Fibroblast of lung (primary cell): ENCODE measurements at regions not wholly inside any gene's neighbourhood (a gene's known extent, or its start where the extent isn't known, plus 50 kb on each side); places are given as distances from the start of the nearest gene placed in this dataset.

ENCODE experiments used
- EZH2 ChIP-seq: IDR thresholded peaks from 2 replicates; pipeline ENCODE4 v1.5.1; 2012; ENCODE audit warnings: low read length, control low read depth, mild to moderate bottlenecking; ENCODE audit errors: missing control alignments
- TF ChIP-seq, protein P1 (sequence below), 2 donors: IDR thresholded peaks in 1 of 2; conservative IDR thresholded peaks in 1 of 2; 1 replicate in 1 of 2; 2 replicates in 1 of 2; pipeline ENCODE4 v1.5.1; 2011 to 2012; ENCODE audit warnings: low read length in 2 of 2, control low read depth in 1 of 2, inconsistent platforms in 1 of 2, low read depth in 1 of 2, mild to moderate bottlenecking in 1 of 2

DNA sequence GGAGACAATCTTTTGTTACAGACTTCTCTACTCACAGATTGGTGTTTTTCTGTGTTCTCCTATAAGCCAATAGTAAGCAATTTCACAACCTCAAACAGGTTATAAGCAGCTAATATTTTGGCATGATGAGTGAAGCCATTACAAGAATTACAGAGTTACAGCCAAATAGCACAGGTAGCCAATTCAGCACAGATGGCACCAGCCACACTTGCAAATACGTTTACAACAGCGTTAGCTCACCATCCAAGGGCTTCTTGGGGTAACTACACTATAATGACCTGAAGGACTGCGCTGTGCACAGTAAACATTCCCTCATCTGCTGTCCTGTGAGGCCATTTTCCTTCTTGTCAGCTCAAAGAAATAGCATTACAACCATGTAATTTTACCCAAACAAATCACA, 428.6 kb downstream of the TCERG1L start:
- TF ChIP-seq, protein P1, sequence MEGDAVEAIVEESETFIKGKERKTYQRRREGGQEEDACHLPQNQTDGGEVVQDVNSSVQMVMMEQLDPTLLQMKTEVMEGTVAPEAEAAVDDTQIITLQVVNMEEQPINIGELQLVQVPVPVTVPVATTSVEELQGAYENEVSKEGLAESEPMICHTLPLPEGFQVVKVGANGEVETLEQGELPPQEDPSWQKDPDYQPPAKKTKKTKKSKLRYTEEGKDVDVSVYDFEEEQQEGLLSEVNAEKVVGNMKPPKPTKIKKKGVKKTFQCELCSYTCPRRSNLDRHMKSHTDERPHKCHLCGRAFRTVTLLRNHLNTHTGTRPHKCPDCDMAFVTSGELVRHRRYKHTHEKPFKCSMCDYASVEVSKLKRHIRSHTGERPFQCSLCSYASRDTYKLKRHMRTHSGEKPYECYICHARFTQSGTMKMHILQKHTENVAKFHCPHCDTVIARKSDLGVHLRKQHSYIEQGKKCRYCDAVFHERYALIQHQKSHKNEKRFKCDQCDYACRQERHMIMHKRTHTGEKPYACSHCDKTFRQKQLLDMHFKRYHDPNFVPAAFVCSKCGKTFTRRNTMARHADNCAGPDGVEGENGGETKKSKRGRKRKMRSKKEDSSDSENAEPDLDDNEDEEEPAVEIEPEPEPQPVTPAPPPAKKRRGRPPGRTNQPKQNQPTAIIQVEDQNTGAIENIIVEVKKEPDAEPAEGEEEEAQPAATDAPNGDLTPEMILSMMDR (conservative IDR thresholded peaks at IDR 0.05 in 1 of 2, IDR thresholded peaks at IDR 0.05 in 1 of 2; ENCODE audit: low read depth in 1 of 2, low read length in 2 of 2), result no peak
- no peak for TF ChIP-seq EZH2
